AG10803 (cell line): ENCODE measurements at regions not wholly inside any gene's neighbourhood (a gene's known extent, or its start where the extent isn't known, plus 50 kb on each side); places are given as distances from the start of the nearest gene placed in this dataset.

Experiments
- DNase-seq: peaks from one replicate; pipeline ENCODE4 v3.0.0; 2010; ENCODE audit warnings: low read depth
- H3K4me3 ChIP-seq: 2 replicates; pipeline ENCODE4 v1.5.1; 2011; ENCODE audit warnings: mild to moderate bottlenecking, low read length, control low read depth
- TF ChIP-seq, protein P1 (sequence below): conservative IDR thresholded peaks from 2 replicates; pipeline ENCODE4 v1.5.1; 2011; ENCODE audit warnings: mild to moderate bottlenecking, low read length, control low read depth, inconsistent platforms

DNA sequence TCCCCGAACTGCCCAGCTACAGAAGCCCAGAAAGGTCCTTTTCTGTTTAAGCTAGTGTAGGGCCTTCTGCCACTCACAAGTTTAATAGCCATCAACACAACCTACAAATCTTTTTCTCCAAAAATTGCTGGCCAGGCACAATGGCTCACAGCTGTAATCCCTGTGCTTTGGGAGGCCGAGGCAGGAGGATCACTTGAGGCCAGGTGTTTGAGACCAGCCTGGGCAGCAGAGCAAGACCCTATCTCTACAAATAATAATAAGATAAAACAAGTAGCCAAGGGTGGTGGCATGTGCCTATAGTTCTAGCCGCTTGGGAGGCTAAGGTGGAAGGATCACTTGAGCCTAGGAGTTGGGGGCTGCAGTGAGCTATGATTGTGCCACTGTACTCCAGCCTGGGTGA lies 176.4 kb downstream of the HSD17B3 start:
- no peak overlapping the region for H3K4me3 ChIP-seq
- TF ChIP-seq, protein P1, sequence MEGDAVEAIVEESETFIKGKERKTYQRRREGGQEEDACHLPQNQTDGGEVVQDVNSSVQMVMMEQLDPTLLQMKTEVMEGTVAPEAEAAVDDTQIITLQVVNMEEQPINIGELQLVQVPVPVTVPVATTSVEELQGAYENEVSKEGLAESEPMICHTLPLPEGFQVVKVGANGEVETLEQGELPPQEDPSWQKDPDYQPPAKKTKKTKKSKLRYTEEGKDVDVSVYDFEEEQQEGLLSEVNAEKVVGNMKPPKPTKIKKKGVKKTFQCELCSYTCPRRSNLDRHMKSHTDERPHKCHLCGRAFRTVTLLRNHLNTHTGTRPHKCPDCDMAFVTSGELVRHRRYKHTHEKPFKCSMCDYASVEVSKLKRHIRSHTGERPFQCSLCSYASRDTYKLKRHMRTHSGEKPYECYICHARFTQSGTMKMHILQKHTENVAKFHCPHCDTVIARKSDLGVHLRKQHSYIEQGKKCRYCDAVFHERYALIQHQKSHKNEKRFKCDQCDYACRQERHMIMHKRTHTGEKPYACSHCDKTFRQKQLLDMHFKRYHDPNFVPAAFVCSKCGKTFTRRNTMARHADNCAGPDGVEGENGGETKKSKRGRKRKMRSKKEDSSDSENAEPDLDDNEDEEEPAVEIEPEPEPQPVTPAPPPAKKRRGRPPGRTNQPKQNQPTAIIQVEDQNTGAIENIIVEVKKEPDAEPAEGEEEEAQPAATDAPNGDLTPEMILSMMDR: no peak
- DNase-seq: no peak

DNA sequence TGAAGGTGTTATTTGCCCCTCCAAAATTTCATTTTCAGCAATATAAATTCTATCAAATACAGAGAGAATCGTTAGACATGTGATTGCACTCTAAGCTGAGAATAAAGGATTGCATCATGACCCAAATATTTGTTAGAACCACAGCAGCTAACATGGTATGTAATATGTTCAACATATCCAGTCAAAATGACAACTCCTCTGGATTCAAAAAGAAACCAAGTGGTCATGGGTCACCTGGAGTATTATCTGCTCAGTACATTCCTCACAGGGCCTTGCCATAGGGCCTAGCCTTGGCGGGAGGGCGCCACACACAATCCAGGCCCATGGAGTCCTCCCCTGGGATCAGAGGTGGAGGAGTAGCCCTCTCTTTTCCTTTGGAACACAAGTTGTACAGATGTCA lies 179.2 kb downstream of the HSD17B3 start:
- TF ChIP-seq, protein P1: no peak
- H3K4me3 ChIP-seq: no peak overlapping the region
- peak; percentile 58 for DNase-seq

DNA sequence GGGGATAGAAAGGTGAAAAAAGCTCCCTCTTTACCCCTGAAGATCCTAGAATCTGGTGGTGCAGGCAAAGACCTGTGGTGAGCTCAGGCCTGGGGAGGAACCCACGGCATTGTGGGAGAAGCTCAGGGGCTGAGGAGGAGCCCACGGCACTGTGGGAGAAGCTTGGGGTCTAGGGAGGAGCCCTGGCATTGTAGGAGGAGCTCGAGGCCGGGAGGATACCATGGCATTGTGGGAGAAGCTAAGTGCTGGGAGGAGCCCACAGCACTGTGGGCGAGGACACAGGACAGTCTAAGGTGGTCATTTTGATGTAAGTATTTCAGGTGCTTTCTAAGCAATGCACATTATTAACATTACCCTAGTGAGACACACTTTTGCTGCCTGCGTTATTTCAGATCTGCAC lies 179.7 kb downstream of the HSD17B3 start:
- no peak overlapping the region for H3K4me3 ChIP-seq
- TF ChIP-seq, protein P1: no peak
- DNase-seq: no peak

DNA sequence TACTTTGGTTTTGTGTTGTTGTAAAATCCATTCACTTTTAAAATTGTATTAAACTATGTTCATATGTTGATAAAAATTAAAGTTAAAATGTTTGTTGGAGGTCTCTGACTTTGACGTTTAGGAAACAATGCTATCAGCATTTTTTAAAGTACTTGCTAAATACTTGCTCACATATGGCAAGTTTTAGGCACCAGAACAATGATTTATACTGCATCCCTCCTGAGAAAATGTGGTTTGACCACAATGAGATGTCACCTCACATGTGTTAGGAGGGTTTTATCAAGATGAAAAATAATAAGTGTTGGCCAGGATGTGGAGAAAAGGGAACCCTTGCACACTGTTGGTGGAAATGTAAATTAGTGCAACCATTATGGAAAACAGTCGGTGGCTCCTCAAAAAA lies 180.8 kb downstream of the HSD17B3 start:
- peak; percentile 15 for DNase-seq
- H3K4me3 ChIP-seq: no peak overlapping the region

DNA sequence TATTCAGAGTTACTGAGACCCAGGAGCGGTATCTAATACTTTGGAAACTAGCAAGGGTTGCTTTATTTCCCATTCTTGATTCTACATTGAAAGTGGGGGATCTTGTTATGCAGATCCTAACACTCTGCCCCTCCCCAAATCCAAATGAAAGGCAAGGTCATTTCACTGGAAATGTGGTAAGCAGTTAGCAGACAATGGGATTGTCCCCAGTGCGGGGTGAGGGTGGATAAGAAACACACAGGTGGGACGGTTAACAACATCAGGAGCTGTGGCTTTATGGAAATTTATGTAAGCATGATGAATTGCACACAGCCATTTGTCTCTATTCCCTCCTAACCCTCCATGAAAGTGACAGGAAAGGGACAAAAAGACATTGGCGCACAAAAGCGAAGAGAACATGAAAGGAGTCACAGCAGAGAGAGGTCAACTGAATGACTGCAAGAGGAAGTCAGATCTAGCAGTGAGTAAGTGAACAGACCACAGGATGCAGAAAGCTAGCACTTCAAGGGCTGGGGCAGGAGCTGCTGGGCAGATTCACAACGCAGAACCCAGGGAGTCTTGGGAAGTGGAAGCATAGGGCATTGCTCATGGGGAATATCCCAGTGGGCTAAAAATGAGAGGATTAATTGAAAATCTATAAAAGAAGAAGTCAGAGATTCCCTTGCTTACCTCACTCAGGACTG lies 184.4 kb downstream of the HSD17B3 start:
- DNase-seq: no peak
- TF ChIP-seq, protein P1: no peak
- H3K4me3 ChIP-seq: no peak overlapping the region

More for the DNA sequence above, 180.8 kb downstream of the HSD17B3 start:
- TF ChIP-seq, protein P1: no peak

DNA sequence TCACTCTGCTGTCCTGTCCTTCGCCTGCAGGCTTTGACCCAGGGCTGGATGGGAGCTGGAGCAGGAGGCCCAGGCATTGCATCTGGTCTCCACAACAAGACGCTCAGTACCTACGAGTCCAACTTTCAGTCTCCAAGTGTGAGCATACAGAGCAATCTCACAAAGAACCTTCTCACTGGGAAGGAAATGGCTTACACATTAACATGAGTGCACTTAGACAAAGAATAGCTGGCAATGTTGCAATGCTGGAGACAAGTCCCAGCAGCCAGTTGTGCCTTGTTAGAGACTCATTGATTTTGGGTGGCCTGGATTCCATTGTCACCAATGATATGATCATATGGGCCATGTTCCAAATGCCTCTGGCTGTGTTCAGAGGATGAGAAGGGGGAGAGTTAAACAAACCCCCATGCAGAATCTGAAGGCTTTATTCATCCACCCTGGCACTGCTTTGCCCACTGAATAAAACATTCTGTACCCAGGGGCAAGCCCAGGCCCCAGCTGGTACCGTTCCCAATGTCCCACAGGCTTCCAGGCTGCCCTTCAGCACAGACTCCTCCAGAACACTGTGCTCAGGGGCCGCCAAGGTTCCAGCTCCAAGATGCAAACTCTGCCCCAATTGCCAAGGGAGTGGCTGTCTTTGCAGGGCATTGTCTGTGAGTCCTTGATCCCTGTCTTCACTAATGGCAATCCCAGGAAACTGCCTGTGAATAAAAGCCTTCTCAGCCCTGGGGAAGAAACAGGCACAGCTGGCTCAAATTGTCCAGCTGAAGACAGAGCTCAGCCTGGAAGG lies 185.5 kb downstream of the HSD17B3 start:
- H3K4me3 ChIP-seq: no peak overlapping the region
- TF ChIP-seq, protein P1: no peak
- DNase-seq: no peak

DNA sequence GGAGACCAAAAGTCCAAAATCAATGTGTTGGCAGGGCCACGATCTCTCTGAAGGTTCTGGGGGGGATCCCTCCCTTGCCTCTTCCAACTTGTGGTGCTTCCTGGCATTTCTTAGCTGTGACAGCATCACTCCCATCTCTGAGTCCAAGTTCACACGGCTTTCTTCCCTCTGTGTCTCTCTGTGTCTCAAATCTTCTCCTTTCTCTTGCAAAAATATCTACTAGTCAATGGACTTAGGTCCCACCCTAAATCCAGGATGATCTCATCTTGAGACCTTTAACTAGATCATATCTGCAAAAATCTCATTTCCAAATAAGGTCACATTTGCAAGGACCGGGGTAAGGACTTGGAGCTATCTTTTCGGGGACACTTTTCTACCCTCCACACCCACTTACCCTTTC lies 186.1 kb downstream of the HSD17B3 start:
- TF ChIP-seq, protein P1: no peak
- H3K4me3 ChIP-seq: no peak overlapping the region
- no peak for DNase-seq
